MG63 (cell line): ENCODE measurements at regions not wholly inside any gene's neighbourhood (a gene's known extent, or its start where the extent isn't known, plus 50 kb on each side); places are given as distances from the start of the nearest gene placed in this dataset.
"Not testable (repeated sequence)": the region's sequence is repeated elsewhere in the genome, so short reads cannot be mapped to it uniquely, and the experiment has no call there.

ENCODE experiments used
- DNase-seq: peaks from one replicate; pipeline ENCODE4 v3.0.0-alpha.2; 2020
- H3K27me3 ChIP-seq: fragments of 250-450 bp; sonication (Bioruptor Pico); 2 replicates; pipeline ENCODE4 v1.5.1; 2020; ENCODE audit warnings: mild to moderate bottlenecking, moderate library complexity
- H3K36me3 ChIP-seq: fragments of 250-450 bp; sonication (Bioruptor Pico); 2 replicates; pipeline ENCODE4 v1.5.1; 2020; ENCODE audit warnings: mild to moderate bottlenecking, moderate library complexity
- H3K4me3 ChIP-seq: fragments of 250-450 bp; sonication (Bioruptor Pico); 2 replicates; pipeline ENCODE4 v1.5.1; 2020; ENCODE audit warnings: mild to moderate bottlenecking, moderate library complexity
- H3K9me3 ChIP-seq: fragments of 250-450 bp; sonication (Bioruptor Pico); 2 replicates; pipeline ENCODE4 v1.5.1; 2020; ENCODE audit warnings: mild to moderate bottlenecking, moderate library complexity

GRCh38 chr4:133277940-133278339, 128.8 kb downstream of the PCDH10 start:
- not testable (repeated sequence) for H3K4me3 ChIP-seq, H3K9me3 ChIP-seq, H3K27me3 ChIP-seq, DNase-seq, H3K36me3 ChIP-seq

GRCh38 chr4:133275246-133275645, 126.2 kb downstream of the PCDH10 start:
- no peak overlapping the region for H3K4me3 ChIP-seq
- no peaks in the 10 kb centered on the region for H3K36me3 ChIP-seq
- no peaks in the 10 kb centered on the region for H3K27me3 ChIP-seq
- no peaks in the 10 kb centered on the region for H3K9me3 ChIP-seq
- no peak for DNase-seq

GRCh38 chr4:133273401-133273800, 124.3 kb downstream of the PCDH10 start:
- no peaks in the 10 kb centered on the region for H3K27me3 ChIP-seq
- H3K36me3 ChIP-seq, result no peaks in the 10 kb centered on the region
- H3K4me3 ChIP-seq, result no peak overlapping the region
- H3K9me3 ChIP-seq, result no peaks in the 10 kb centered on the region
- no peak for DNase-seq

GRCh38 chr4:133270021-133270570, 121.0 kb downstream of the PCDH10 start:
- no peak for DNase-seq
- Histone ChIP-seq H3K27me3 (no peaks in the 10 kb centered on the region), H3K36me3 (no peaks in the 10 kb centered on the region), H3K9me3 (no peaks in the 10 kb centered on the region), H3K4me3 (no peak overlapping the region)

- Histone ChIP-seq H3K36me3 (no peaks in the 10 kb centered on the region), H3K27me3 (no peaks in the 10 kb centered on the region), H3K9me3 (no peaks in the 10 kb centered on the region), H3K4me3 (no peak overlapping the region)
- DNase-seq, result no peak
Measured at GRCh38 chr4:133268205-133268604, 119.1 kb downstream of the PCDH10 start.

GRCh38 chr4:133267506-133267905, 118.4 kb downstream of the PCDH10 start:
- H3K27me3 ChIP-seq, DNase-seq, H3K9me3 ChIP-seq, H3K36me3 ChIP-seq, H3K4me3 ChIP-seq: not testable (repeated sequence)

- not testable (repeated sequence) for H3K4me3 ChIP-seq, H3K9me3 ChIP-seq, H3K27me3 ChIP-seq, DNase-seq, H3K36me3 ChIP-seq
Measured at GRCh38 chr4:133266966-133267365, 117.9 kb downstream of the PCDH10 start.

GRCh38 chr4:133264251-133264650, 115.2 kb downstream of the PCDH10 start:
- H3K27me3 ChIP-seq, DNase-seq, H3K36me3 ChIP-seq, H3K9me3 ChIP-seq, H3K4me3 ChIP-seq: not testable (repeated sequence)

- Histone ChIP-seq H3K36me3 (no peaks in the 10 kb centered on the region), H3K27me3 (no peaks in the 10 kb centered on the region), H3K9me3 (no peaks in the 10 kb centered on the region), H3K4me3 (no peak overlapping the region)
- no peak for DNase-seq
Measured at GRCh38 chr4:133263104-133263503, 114.0 kb downstream of the PCDH10 start.

GRCh38 chr4:133247861-133248260, 98.8 kb downstream of the PCDH10 start:
- Histone ChIP-seq H3K9me3 (no peaks in the 10 kb centered on the region), H3K36me3 (no peaks in the 10 kb centered on the region), H3K4me3 (no peak overlapping the region), H3K27me3 (no peaks in the 10 kb centered on the region)
- DNase-seq, result no peak

GRCh38 chr4:133245226-133245625, 96.1 kb downstream of the PCDH10 start:
- Histone ChIP-seq H3K4me3 (no peak overlapping the region), H3K36me3 (no peaks in the 10 kb centered on the region), H3K9me3 (no peaks in the 10 kb centered on the region), H3K27me3 (no peaks in the 10 kb centered on the region)
- no peak for DNase-seq
